ENCODE measurements at regions not wholly inside any gene's neighbourhood (a gene's known extent, or its start where the extent isn't known, plus 50 kb on each side); places are given as distances from the start of the nearest gene placed in this dataset.

GRCh38 chr10:9814285-9814864, 1203.3 kb upstream of the CELF2 start:
- TF ChIP-seq CTCF (IDR thresholded peaks at IDR 0.05; ENCODE audit: extremely low read depth in 1 of 2, insufficient read depth in 1 of 2, low read depth in 1 of 2, low read length in 2 of 2) (no peak), POLR2AphosphoS5 (IDR thresholded peaks at IDR 0.05; ENCODE audit: insufficient read depth, low read depth, low read length) (no peak)

Data from endothelial cell of umbilical vein (primary cell).